ENCODE measurements at regions not wholly inside any gene's neighbourhood (a gene's known extent, or its start where the extent isn't known, plus 50 kb on each side); places are given as distances from the start of the nearest gene placed in this dataset.

DNA sequence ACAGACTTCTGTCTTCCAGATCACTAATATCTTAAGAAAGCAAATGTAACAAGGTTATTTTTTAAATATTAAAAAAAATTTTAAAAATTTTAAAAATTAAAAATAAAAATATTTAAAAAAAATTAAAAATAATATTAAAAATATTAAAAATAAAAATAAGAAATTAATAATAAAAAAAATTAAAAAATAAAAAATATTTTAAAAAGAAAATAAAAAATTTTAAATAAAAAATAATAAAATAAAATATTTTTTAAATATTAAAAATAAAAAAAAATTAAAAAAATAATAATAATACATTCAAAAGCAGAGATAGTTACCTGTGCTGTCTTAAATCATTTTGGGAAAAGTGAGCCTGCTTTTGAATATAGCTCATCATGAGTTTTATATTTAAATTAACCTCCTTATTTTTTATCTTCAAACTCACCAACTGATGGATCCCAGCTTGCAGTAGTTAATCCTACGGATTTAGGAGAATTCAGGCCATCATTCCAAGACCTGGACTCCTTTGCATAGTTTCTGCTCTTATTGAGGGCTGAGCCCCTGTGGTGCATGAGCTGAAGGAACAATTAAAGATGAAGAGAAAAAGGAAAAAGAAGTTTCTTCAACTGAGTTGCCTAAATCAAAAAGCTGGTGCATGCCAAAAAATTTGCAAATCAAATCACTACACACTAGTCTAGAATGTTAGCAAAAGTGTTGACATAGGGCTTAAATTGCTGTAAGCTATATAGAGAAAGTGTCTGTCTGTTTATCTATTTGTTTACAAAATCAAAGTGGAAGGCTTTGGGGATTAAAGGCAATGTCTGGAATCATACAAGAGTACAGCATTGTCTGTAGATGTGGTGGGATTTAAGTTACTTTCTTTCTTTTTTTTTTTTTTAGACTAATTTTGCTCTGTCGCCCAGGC lies 50.5 kb upstream of the ZNF438 start:
- no peak overlapping the region for H3K4me3 ChIP-seq
- H3K27ac ChIP-seq: no peak overlapping the region
- H3K9me3 ChIP-seq: no peaks in the 10 kb centered on the region
- DNase-seq (no peak), ATAC-seq (no peak)
- H3K27me3 ChIP-seq (ENCODE audit: insufficient read depth in 3 of 3, low read length in 2 of 3): no peaks in the 10 kb centered on the region
- intact Hi-C loops (cut with DNase I): no loop called here
- H3K4me1 ChIP-seq: no peaks in the 10 kb centered on the region
- WGBS, 3 donors: 88 to 94% (median 91%) methylated on average over 2 of the region's 2 CpGs
- no peaks in the 10 kb centered on the region for H3K36me3 ChIP-seq (ENCODE audit: insufficient read depth in 1 of 2, low read depth in 1 of 2)
- no peak for TF ChIP-seq CTCF (IDR thresholded peaks at IDR 0.05)

DNA sequence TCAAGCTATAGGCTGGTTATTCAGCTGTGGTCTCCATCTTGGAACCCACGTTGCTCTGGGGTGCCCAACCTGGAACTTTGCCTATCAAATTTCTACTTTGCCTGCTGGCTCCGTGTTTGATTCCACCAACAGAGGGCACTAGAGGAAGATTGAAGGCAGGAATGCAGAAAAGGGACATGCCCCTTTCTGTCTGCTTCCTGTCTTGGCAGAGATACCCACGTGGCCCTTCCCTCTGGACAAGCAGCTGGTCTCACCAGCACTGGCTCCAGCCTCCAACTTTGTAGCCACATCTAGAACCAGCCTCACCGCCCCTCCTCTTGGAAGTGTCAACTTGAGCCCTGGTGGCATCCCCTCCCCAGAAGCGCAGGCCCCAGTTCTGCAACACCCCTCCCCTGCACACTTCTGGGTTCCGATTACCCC lies 52.1 kb upstream of the ZNF438 start:
- intact Hi-C loops (cut with DNase I): no loop called here
- Histone ChIP-seq H3K27me3 (ENCODE audit: insufficient read depth in 3 of 3, low read length in 2 of 3) (no peaks in the 10 kb centered on the region), H3K4me3 (no peak overlapping the region), H3K36me3 (ENCODE audit: insufficient read depth in 1 of 2, low read depth in 1 of 2) (no peaks in the 10 kb centered on the region), H3K4me1 (no peaks in the 10 kb centered on the region), H3K9me3 (no peaks in the 10 kb centered on the region), H3K27ac (no peak overlapping the region)
- peak in 1 of 2 donors; percentile 18 for DNase-seq
- peak in 3 of 4 donors; percentile 56 to 70 (median 66) for ATAC-seq
- 49 to 58% (median 51%) methylated on average over 6 of the region's 6 CpGs for WGBS, 3 donors
- peak; percentile 42 for TF ChIP-seq CTCF (IDR thresholded peaks at IDR 0.05)

GRCh38 chr10:31087011-31087410 lies 55.3 kb upstream of the ZNF438 start:
- no peak for TF ChIP-seq CTCF (IDR thresholded peaks at IDR 0.05)
- Histone ChIP-seq H3K4me1 (no peaks in the 10 kb centered on the region), H3K4me3 (no peak overlapping the region), H3K9me3 (no peaks in the 10 kb centered on the region), H3K27ac (no peak overlapping the region), H3K27me3 (ENCODE audit: insufficient read depth in 3 of 3, low read length in 2 of 3) (no peaks in the 10 kb centered on the region), H3K36me3 (ENCODE audit: insufficient read depth in 1 of 2, low read depth in 1 of 2) (no peaks in the 10 kb centered on the region)
- ATAC-seq: no peak
- intact Hi-C loops (cut with DNase I): no loop called here
- WGBS, 3 donors: 91 to 95% (median 94%) methylated on average over 3 of the region's 3 CpGs
- no peak for DNase-seq

DNA sequence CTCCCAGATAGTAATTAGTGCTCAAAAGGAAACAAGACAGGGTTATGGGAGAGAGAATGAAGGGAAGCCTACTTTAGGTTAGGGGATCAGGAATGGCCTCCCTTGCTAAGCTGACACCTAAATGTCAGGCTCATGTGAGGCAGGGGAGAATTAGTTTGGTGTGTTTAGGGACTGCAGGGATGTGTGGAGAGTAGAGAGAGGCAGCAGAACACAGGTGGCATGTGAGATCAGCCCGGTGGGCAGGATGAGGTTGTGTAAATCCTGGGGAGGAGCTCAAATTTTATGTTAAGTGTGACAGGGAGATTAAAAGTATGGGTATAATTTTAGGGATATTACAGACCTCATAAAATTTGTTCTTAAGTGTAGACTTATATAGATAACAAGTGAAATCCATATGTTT lies 56.2 kb upstream of the ZNF438 start:
- no peaks in the 10 kb centered on the region for H3K36me3 ChIP-seq (ENCODE audit: insufficient read depth in 1 of 2, low read depth in 1 of 2)
- no peak overlapping the region for H3K4me3 ChIP-seq
- intact Hi-C loops (cut with DNase I): no loop called here
- 86 to 92% (median 86%) methylated on average over 1 of the region's 1 CpG for WGBS, 3 donors
- no peaks in the 10 kb centered on the region for H3K27me3 ChIP-seq (ENCODE audit: insufficient read depth in 3 of 3, low read length in 2 of 3)
- no peak overlapping the region for H3K27ac ChIP-seq
- no peak for TF ChIP-seq CTCF (IDR thresholded peaks at IDR 0.05)
- DNase-seq (no peak), ATAC-seq (no peak)
- no peaks in the 10 kb centered on the region for H3K9me3 ChIP-seq
- no peaks in the 10 kb centered on the region for H3K4me1 ChIP-seq
